SK-N-SH treated with all-trans-retinoic acid at 6 μM for 48 hours (cell line): ENCODE measurements at regions not wholly inside any gene's neighbourhood (a gene's known extent, or its start where the extent isn't known, plus 50 kb on each side); places are given as distances from the start of the nearest gene placed in this dataset.

ENCODE experiments used
- ATAC-seq: fragments of 200-7000 bp; cut with Tn5 transposase; 3 replicates; pipeline ENCODE4 v1.9.1; 2020; ENCODE audit warnings: mild to moderate bottlenecking, moderate library complexity
- ARNTL ChIP-seq: fragments of 450-650 bp; formaldehyde crosslinking; IDR thresholded peaks from 2 replicates; pipeline ENCODE4 v1.5.0; 2020; ENCODE audit warnings: low read depth, mild to moderate bottlenecking, moderate library complexity, borderline replicate concordance
- CSDC2 ChIP-seq: fragments of 250-450 bp; sonication (Bioruptor Pico); IDR thresholded peaks from 2 replicates; pipeline ENCODE4 v1.5.0; 2020; ENCODE audit warnings: mild to moderate bottlenecking, moderate library complexity
- ESRRG ChIP-seq: fragments of 250-450 bp; sonication (Bioruptor Pico); IDR thresholded peaks from 2 replicates; pipeline ENCODE4 v1.6.1; 2021; ENCODE audit warnings: mild to moderate bottlenecking
- GLIS3 ChIP-seq: fragments of 250-450 bp; sonication (Bioruptor Pico); IDR thresholded peaks from 2 replicates; pipeline ENCODE4 v1.5.0; 2020; ENCODE audit warnings: mild to moderate bottlenecking, moderate library complexity
- ISL1 ChIP-seq: fragments of 250-450 bp; sonication (Bioruptor Pico); IDR thresholded peaks from 2 replicates; pipeline ENCODE4 v2.1.2; 2022; ENCODE audit warnings: mild to moderate bottlenecking, moderate library complexity
- OSR1 ChIP-seq: fragments of 250-450 bp; sonication (Bioruptor Pico); IDR thresholded peaks from 2 replicates; pipeline ENCODE4 v1.8.0; 2022; ENCODE audit warnings: moderate library complexity, mild to moderate bottlenecking, inconsistent platforms
- RARB ChIP-seq: fragments of 250-450 bp; sonication (Bioruptor Pico); IDR thresholded peaks from 2 replicates; pipeline ENCODE4 v1.8.0; 2021; ENCODE audit warnings: mild to moderate bottlenecking, moderate library complexity
- SNAI2 ChIP-seq: fragments of 250-450 bp; sonication (Bioruptor Pico); IDR thresholded peaks from 2 replicates; pipeline ENCODE4 v1.5.0; 2020; ENCODE audit warnings: mild to moderate bottlenecking, moderate library complexity
- TCF4 ChIP-seq: fragments of 250-450 bp; sonication (Bioruptor Pico); IDR thresholded peaks from 2 replicates; pipeline ENCODE4 v1.8.0; 2021; ENCODE audit warnings: mild to moderate bottlenecking, moderate library complexity, borderline replicate concordance
- TOX ChIP-seq: fragments of 250-450 bp; sonication (Bioruptor Pico); IDR thresholded peaks from 2 replicates; pipeline ENCODE4 v1.8.0; 2021; ENCODE audit warnings: mild to moderate bottlenecking, moderate library complexity, borderline replicate concordance
- ZC3H10 ChIP-seq: fragments of 250-450 bp; sonication (Bioruptor Pico); IDR thresholded peaks from 2 replicates; pipeline ENCODE4 v1.5.1; 2021; ENCODE audit warnings: mild to moderate bottlenecking, moderate library complexity
- ZFP3 ChIP-seq: fragments of 250-450 bp; sonication (Bioruptor Pico); IDR thresholded peaks from 2 replicates; pipeline ENCODE4 v1.5.0; 2020; ENCODE audit warnings: mild to moderate bottlenecking, moderate library complexity
- ZFP30 ChIP-seq: fragments of 450-650 bp; formaldehyde crosslinking; IDR thresholded peaks from 2 replicates; pipeline ENCODE4 v1.5.0; 2022; ENCODE audit warnings: mild to moderate bottlenecking, moderate library complexity
- ZNF565 ChIP-seq: fragments of 450-650 bp; formaldehyde crosslinking; conservative IDR thresholded peaks from 2 replicates; pipeline ENCODE4 v1.5.0; 2020; ENCODE audit warnings: low read depth, mild to moderate bottlenecking, moderate library complexity
- ZNF70 ChIP-seq: fragments of 450-650 bp; formaldehyde crosslinking; IDR thresholded peaks from 2 replicates; pipeline ENCODE4 v1.5.0; 2020; ENCODE audit warnings: mild to moderate bottlenecking, moderate library complexity
- ZNF8 ChIP-seq: fragments of 450-650 bp; formaldehyde crosslinking; IDR thresholded peaks from 2 replicates; pipeline ENCODE4 v1.5.0; 2020; ENCODE audit warnings: mild to moderate bottlenecking, moderate library complexity
- TF ChIP-seq, protein P1 (sequence below): fragments of 250-450 bp; sonication (Bioruptor Pico); IDR thresholded peaks from 2 replicates; pipeline ENCODE4 v1.5.1; 2020; ENCODE audit warnings: low read depth, mild to moderate bottlenecking, moderate library complexity
- TF ChIP-seq, protein P2 (sequence below): fragments of 250-450 bp; sonication (Bioruptor Pico); IDR thresholded peaks from 2 replicates; pipeline ENCODE4 v1.5.0; 2020; ENCODE audit warnings: mild to moderate bottlenecking, moderate library complexity
- TF ChIP-seq, protein P3 (sequence below): fragments of 250-450 bp; sonication (Bioruptor Pico); IDR thresholded peaks from 2 replicates; pipeline ENCODE4 v1.8.0; 2020; ENCODE audit warnings: mild to moderate bottlenecking, moderate library complexity, borderline replicate concordance
- TF ChIP-seq, protein P4 (sequence below): fragments of 250-450 bp; sonication (Bioruptor Pico); IDR thresholded peaks from 2 replicates; pipeline ENCODE4 v1.5.1; 2021; ENCODE audit warnings: mild to moderate bottlenecking, moderate library complexity
- TF ChIP-seq, protein P5 (sequence below): fragments of 250-450 bp; sonication (Bioruptor Pico); IDR thresholded peaks from 2 replicates; pipeline ENCODE4 v1.8.0; 2021; ENCODE audit warnings: low read depth, mild to moderate bottlenecking, moderate library complexity, borderline replicate concordance

DNA sequence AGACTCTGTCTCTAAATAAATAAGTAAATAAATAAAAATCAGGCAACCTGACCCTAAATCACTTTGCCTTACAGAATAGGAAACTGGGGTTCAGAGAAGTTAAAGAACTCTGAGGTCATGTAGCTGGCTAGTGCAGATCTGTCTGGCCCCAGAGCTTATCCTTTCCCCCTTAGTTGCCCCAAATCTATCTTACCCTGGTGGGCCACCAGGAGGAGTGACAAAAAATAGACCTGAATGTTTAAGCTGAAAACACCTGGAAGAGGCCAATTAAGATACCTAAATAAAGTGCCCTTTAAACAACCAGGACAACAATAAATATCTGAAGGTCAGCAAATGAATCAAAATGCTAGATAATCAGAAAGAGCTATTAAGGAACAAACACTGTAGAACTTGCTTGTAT is 59.7 kb downstream of the TEX35 start:
- no peak for TF ChIP-seq ZNF565 (CRISPR knock-in tag)
- TF ChIP-seq ZFP30 (CRISPR knock-in tag) = no peak
- TF ChIP-seq, protein P1, sequence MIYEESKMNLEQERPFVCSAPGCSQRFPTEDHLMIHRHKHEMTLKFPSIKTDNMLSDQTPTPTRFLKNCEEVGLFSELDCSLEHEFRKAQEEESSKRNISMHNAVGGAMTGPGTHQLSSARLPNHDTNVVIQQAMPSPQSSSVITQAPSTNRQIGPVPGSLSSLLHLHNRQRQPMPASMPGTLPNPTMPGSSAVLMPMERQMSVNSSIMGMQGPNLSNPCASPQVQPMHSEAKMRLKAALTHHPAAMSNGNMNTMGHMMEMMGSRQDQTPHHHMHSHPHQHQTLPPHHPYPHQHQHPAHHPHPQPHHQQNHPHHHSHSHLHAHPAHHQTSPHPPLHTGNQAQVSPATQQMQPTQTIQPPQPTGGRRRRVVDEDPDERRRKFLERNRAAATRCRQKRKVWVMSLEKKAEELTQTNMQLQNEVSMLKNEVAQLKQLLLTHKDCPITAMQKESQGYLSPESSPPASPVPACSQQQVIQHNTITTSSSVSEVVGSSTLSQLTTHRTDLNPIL = no peak
- TF ChIP-seq, protein P2, sequence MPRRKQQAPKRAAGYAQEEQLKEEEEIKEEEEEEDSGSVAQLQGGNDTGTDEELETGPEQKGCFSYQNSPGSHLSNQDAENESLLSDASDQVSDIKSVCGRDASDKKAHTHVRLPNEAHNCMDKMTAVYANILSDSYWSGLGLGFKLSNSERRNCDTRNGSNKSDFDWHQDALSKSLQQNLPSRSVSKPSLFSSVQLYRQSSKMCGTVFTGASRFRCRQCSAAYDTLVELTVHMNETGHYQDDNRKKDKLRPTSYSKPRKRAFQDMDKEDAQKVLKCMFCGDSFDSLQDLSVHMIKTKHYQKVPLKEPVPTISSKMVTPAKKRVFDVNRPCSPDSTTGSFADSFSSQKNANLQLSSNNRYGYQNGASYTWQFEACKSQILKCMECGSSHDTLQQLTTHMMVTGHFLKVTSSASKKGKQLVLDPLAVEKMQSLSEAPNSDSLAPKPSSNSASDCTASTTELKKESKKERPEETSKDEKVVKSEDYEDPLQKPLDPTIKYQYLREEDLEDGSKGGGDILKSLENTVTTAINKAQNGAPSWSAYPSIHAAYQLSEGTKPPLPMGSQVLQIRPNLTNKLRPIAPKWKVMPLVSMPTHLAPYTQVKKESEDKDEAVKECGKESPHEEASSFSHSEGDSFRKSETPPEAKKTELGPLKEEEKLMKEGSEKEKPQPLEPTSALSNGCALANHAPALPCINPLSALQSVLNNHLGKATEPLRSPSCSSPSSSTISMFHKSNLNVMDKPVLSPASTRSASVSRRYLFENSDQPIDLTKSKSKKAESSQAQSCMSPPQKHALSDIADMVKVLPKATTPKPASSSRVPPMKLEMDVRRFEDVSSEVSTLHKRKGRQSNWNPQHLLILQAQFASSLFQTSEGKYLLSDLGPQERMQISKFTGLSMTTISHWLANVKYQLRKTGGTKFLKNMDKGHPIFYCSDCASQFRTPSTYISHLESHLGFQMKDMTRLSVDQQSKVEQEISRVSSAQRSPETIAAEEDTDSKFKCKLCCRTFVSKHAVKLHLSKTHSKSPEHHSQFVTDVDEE (CRISPR knock-in tag) = no peak
- no peak for TF ChIP-seq TOX (CRISPR knock-in tag)
- ATAC-seq = no peak

DNA sequence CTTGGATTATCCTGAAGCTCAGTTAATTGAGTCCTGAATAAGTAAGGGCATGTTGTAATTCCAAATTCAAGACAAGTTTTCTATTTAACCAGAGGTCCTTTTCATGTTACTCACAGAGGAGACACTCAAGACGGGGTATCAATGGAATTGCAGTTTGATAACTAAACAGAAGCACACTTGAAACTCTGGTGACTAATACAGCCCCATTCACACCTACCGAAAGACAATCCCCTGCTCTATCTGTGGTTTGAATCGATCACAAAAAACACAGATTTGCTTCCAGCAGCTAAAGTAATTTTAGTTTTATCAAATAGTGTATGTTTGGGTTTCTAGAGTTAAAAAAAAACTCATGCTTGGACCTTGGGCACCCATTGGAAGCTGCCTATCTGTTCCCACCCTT is 60.4 kb downstream of the TEX35 start:
- TF ChIP-seq ISL1 (no peak), RARB (CRISPR knock-in tag) (no peak), TOX (CRISPR knock-in tag) (no peak), ARNTL (CRISPR knock-in tag) (no peak), CSDC2 (CRISPR knock-in tag) (no peak), OSR1 (no peak), SNAI2 (CRISPR knock-in tag) (no peak), TCF4 (CRISPR knock-in tag) (no peak), ZFP30 (CRISPR knock-in tag) (no peak), GLIS3 (CRISPR knock-in tag) (no peak), ESRRG (CRISPR knock-in tag) (no peak), ZFP3 (CRISPR knock-in tag) (no peak)
- TF ChIP-seq, protein P1 = no peak
- TF ChIP-seq, protein P3, sequence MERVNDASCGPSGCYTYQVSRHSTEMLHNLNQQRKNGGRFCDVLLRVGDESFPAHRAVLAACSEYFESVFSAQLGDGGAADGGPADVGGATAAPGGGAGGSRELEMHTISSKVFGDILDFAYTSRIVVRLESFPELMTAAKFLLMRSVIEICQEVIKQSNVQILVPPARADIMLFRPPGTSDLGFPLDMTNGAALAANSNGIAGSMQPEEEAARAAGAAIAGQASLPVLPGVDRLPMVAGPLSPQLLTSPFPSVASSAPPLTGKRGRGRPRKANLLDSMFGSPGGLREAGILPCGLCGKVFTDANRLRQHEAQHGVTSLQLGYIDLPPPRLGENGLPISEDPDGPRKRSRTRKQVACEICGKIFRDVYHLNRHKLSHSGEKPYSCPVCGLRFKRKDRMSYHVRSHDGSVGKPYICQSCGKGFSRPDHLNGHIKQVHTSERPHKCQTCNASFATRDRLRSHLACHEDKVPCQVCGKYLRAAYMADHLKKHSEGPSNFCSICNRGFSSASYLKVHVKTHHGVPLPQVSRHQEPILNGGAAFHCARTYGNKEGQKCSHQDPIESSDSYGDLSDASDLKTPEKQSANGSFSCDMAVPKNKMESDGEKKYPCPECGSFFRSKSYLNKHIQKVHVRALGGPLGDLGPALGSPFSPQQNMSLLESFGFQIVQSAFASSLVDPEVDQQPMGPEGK (CRISPR knock-in tag) = no peak
- TF ChIP-seq, protein P4, sequence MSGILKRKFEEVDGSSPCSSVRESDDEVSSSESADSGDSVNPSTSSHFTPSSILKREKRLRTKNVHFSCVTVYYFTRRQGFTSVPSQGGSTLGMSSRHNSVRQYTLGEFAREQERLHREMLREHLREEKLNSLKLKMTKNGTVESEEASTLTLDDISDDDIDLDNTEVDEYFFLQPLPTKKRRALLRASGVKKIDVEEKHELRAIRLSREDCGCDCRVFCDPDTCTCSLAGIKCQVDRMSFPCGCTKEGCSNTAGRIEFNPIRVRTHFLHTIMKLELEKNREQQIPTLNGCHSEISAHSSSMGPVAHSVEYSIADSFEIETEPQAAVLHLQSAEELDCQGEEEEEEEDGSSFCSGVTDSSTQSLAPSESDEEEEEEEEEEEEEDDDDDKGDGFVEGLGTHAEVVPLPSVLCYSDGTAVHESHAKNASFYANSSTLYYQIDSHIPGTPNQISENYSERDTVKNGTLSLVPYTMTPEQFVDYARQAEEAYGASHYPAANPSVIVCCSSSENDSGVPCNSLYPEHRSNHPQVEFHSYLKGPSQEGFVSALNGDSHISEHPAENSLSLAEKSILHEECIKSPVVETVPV = no peak
- TF ChIP-seq, protein P5, sequence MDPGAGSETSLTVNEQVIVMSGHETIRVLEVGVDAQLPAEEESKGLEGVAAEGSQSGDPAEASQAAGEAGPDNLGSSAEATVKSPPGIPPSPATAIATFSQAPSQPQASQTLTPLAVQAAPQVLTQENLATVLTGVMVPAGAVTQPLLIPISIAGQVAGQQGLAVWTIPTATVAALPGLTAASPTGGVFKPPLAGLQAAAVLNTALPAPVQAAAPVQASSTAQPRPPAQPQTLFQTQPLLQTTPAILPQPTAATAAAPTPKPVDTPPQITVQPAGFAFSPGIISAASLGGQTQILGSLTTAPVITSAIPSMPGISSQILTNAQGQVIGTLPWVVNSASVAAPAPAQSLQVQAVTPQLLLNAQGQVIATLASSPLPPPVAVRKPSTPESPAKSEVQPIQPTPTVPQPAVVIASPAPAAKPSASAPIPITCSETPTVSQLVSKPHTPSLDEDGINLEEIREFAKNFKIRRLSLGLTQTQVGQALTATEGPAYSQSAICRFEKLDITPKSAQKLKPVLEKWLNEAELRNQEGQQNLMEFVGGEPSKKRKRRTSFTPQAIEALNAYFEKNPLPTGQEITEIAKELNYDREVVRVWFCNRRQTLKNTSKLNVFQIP (CRISPR knock-in tag) = no peak
- ATAC-seq = no peak

DNA sequence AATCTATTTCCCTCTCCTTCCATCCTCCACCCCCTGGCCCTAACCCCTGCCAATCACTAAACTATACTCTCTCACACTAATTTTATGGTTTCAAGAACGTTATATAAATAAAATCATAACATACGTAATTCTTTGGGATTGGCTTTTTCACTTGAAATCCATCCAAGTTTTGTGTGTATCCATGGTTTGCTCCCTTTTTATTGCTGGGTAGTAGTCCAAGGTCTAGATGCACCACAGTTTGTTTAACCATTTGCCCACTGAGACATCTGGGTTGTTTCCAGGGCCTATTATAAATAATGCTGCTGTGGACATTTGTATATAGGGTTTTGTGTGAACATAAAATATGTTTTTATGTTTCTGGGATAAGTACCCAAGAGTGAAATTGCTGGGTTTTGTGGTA is 61.4 kb downstream of the TEX35 start:
- no peak for ATAC-seq
- TF ChIP-seq SNAI2 (CRISPR knock-in tag) (no peak), ARNTL (CRISPR knock-in tag) (no peak), OSR1 (no peak), TOX (CRISPR knock-in tag) (no peak), ZC3H10 (no peak), GLIS3 (CRISPR knock-in tag) (no peak), ZNF8 (CRISPR knock-in tag) (no peak), ZNF70 (CRISPR knock-in tag) (no peak), CSDC2 (CRISPR knock-in tag) (no peak), ZFP30 (CRISPR knock-in tag) (no peak), ESRRG (CRISPR knock-in tag) (no peak), ZNF565 (CRISPR knock-in tag) (no peak), ZFP3 (CRISPR knock-in tag) (no peak)
- TF ChIP-seq, protein P3 (CRISPR knock-in tag) = no peak
- TF ChIP-seq, protein P4 = no peak
- TF ChIP-seq, protein P5 (CRISPR knock-in tag) = no peak
